Upper lobe of left lung (tissue), 6 donors: ENCODE measurements at regions not wholly inside any gene's neighbourhood (a gene's known extent, or its start where the extent isn't known, plus 50 kb on each side); places are given as distances from the start of the nearest gene placed in this dataset.

Experiments
- ATAC-seq, 2 donors: fragments of 200-7000 bp; cut with Tn5 transposase; one replicate each; pipeline ENCODE4 v1.9.1; 2022; ENCODE audit warnings: mild to moderate bottlenecking in 2 of 2, moderate library complexity in 2 of 2; ENCODE audit not compliant: low FRiP score in 2 of 2
- DNase-seq, 2 donors: peaks; one replicate each; pipeline ENCODE4 v3.0.0-alpha.2; 2019 to 2020
- H3K27ac ChIP-seq, 4 donors: fragments of 200-600 bp; sonication (generic); one replicate each; pipeline ENCODE4 v1.5.1; 2016 to 2019
- H3K27me3 ChIP-seq, 4 donors: fragments of 200-600 bp; sonication (generic); one replicate each; pipeline ENCODE4 v1.5.1; 2017 to 2019
- H3K36me3 ChIP-seq, 4 donors: fragments of 200-600 bp; sonication (generic); one replicate each; pipeline ENCODE4 v1.5.1; 2016 to 2019
- H3K4me1 ChIP-seq, 4 donors: fragments of 200-600 bp; sonication (generic); one replicate each; pipeline ENCODE4 v1.5.1; 2018 to 2019
- H3K4me3 ChIP-seq, 4 donors: fragments of 200-600 bp; sonication (generic); one replicate each; pipeline ENCODE4 v1.5.1; 2017 to 2019; ENCODE audit warnings: mild to moderate bottlenecking in 2 of 4, moderate library complexity in 1 of 4
- H3K9me3 ChIP-seq, 4 donors: fragments of 200-600 bp; sonication (generic); one replicate each; pipeline ENCODE4 v1.5.1; 2018 to 2019
- EP300 ChIP-seq, 4 donors: sonication (generic); formaldehyde crosslinking; IDR thresholded peaks; one replicate each; pipeline ENCODE4 v1.5.1; 2017; ENCODE audit warnings: antibody characterized with exemption in 4 of 4, control low read depth in 2 of 4
- POLR2A ChIP-seq, 4 donors: fragments of 450-650 bp; IDR thresholded peaks; one replicate each; pipeline ENCODE4 v1.5.1; 2016 to 2017; ENCODE audit warnings: antibody characterized with exemption in 4 of 4, mild to moderate bottlenecking in 2 of 4
- POLR2AphosphoS5 ChIP-seq, 2 donors: sonication (generic); formaldehyde crosslinking; IDR thresholded peaks; one replicate each; pipeline ENCODE4 v1.5.1; 2017; ENCODE audit warnings: antibody characterized with exemption in 2 of 2
- WGBS, 2 donors: methylation state at CpG; one replicate each; pipeline ENCODE4 v1.1.5; 2017 to 2018; 5-methylcytosine and 5-hydroxymethylcytosine counted together
- TF ChIP-seq, protein P1 (sequence below), 6 experiments: fragments of 450-650 bp in 4 of 6; fragments of 200-600 bp in 2 of 6; sonication (generic) in 2 of 6; IDR thresholded peaks; one replicate each; pipeline ENCODE4 v1.5.1; 2016 to 2019; ENCODE audit warnings: antibody characterized with exemption in 6 of 6
- donor health status: DM: no; HTN: no; CAD: no; lungs with moderate emphysema.
- donor health status: DM: no; HTN: yes; CAD: no; lungs with severe emphysema.

DNA sequence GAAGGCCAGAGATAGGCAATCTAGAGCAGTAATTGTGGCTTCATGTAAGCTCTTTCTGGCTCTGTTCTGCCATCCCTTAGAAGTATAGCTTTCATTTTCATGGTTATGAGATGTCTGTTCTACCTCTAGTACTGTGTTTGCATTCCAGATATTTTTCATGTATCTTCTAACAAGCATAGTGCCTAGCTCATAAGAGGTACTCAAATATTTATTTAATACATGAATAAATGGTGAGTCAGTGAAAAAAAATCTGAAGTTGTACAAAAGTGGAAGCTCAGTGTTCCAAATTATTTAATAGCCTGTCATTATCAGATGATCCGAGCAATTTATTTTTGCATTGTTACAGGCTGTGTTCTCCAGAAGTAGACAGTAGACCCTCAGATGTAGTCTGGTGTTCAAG is 64.3 kb downstream of the OXSM start:
- DNase-seq (no peak), ATAC-seq (peak in 1 of 2 donors; percentile 67)
- TF ChIP-seq POLR2AphosphoS5 (IDR thresholded peaks at IDR 0.05): no peak
- TF ChIP-seq POLR2A (IDR thresholded peaks at IDR 0.05): no peak
- no peak for TF ChIP-seq EP300 (IDR thresholded peaks at IDR 0.05)
- TF ChIP-seq, protein P1, sequence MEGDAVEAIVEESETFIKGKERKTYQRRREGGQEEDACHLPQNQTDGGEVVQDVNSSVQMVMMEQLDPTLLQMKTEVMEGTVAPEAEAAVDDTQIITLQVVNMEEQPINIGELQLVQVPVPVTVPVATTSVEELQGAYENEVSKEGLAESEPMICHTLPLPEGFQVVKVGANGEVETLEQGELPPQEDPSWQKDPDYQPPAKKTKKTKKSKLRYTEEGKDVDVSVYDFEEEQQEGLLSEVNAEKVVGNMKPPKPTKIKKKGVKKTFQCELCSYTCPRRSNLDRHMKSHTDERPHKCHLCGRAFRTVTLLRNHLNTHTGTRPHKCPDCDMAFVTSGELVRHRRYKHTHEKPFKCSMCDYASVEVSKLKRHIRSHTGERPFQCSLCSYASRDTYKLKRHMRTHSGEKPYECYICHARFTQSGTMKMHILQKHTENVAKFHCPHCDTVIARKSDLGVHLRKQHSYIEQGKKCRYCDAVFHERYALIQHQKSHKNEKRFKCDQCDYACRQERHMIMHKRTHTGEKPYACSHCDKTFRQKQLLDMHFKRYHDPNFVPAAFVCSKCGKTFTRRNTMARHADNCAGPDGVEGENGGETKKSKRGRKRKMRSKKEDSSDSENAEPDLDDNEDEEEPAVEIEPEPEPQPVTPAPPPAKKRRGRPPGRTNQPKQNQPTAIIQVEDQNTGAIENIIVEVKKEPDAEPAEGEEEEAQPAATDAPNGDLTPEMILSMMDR (IDR thresholded peaks at IDR 0.05): no peak
- H3K4me1 ChIP-seq: no peaks in the 10 kb centered on the region
- H3K9me3 ChIP-seq: no peaks in the 10 kb centered on the region
- H3K27me3 ChIP-seq: no peaks in the 10 kb centered on the region
- H3K36me3 ChIP-seq: no peaks in the 10 kb centered on the region
- 48 to 70% methylated on average over 1 of the region's 1 CpG for WGBS, 2 donors
- H3K27ac ChIP-seq: peak overlapping the region in 3 of 4 donors; percentile 28 to 48 (median 41)
- H3K4me3 ChIP-seq: no peak overlapping the region

DNA sequence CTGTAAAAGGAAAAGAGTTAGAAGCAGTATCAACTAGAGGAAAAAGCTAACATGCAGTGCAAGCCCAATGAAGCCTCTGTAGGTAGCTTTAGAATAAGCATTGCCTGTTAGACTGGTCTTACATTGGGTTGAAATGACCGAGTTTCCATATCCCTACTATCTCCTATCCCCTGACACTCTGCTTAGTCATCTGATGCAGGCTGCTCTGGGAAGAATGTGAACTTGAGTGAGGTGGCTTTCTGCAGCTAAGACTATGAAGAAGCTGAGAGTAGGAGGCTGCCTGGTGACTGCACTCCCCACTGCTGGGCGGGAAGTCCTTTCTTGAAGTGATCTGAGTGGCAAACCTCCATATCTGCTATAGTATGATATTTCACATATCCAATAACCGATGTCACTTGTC is 64.7 kb downstream of the OXSM start:
- Histone ChIP-seq H3K9me3 (no peaks in the 10 kb centered on the region), H3K4me1 (no peaks in the 10 kb centered on the region), H3K27ac (peak overlapping the region in 3 of 4 donors; percentile 28 to 48 (median 41)), H3K4me3 (no peak overlapping the region), H3K27me3 (no peaks in the 10 kb centered on the region), H3K36me3 (no peaks in the 10 kb centered on the region)
- TF ChIP-seq POLR2A (IDR thresholded peaks at IDR 0.05) (no peak), POLR2AphosphoS5 (IDR thresholded peaks at IDR 0.05) (no peak)
- TF ChIP-seq, protein P1 (IDR thresholded peaks at IDR 0.05): no peak
- WGBS, 2 donors: 77 to 80% methylated on average over 3 of the region's 3 CpGs
- ATAC-seq (peak in 1 of 2 donors; percentile 61), DNase-seq (no peak)

DNA sequence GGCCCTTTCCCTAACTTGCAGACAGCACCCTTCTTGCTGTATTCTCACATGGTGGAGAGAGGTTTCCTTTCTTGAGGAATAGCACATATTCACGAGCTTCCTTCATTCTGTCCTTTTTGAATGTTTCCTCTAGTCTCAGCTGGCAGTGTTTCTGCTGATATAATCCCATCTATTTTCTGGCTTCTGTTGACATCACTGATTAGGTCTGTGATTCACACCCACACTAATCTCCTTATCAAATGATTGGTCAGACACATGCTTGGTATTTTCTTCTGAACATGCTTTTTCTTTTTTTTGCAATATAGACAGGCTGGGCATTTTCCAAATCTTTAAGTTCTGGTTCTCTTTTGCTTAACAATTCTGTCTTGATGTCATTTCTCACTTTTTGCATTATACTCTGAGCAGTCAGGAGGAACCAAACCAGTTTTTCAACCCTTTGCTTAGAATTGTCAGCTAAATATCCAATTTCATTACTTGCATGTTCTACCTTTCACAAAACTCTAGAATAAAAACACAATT is 65.4 kb downstream of the OXSM start:
- 68 to 73% methylated on average over 1 of the region's 1 CpG for WGBS, 2 donors
- Histone ChIP-seq H3K4me1 (no peaks in the 10 kb centered on the region), H3K27ac (no peak overlapping the region), H3K9me3 (no peaks in the 10 kb centered on the region), H3K36me3 (no peaks in the 10 kb centered on the region), H3K4me3 (no peak overlapping the region), H3K27me3 (no peaks in the 10 kb centered on the region)
- no peak for ATAC-seq
- DNase-seq: no peak
- no peak for TF ChIP-seq POLR2A (IDR thresholded peaks at IDR 0.05)
- TF ChIP-seq, protein P1 (IDR thresholded peaks at IDR 0.05): no peak

DNA sequence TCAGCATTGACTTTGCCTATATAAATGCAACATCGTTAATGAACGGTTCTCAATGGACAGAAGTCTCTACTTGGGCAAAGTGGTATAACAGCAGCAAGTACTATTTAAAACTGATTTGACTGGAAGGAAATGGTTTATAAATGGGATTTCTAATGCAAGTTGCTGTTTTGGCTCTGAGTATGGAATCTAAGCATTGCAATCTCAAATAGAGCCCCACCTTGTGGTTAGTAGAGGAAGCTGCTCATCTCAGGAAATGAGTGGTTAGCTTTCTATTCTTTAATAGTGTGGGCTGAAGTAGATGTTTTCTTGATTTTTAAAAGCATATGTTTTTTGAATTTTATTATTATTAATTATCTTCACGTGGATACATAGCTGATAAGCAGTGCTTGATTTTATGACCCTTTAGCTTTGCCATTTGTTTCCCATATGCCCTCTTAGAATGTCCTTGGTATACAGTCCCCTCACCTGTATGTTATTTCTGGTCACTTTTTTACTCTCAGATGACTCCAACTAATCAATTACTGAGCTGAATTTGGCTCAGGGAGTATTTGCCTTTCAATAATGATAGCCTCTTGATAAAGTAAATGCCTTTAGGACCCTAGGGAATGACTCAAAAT is 67.1 kb downstream of the OXSM start:
- no peaks in the 10 kb centered on the region for H3K36me3 ChIP-seq
- DNase-seq (no peak), ATAC-seq (peak in 1 of 2 donors; percentile 76)
- no peaks in the 10 kb centered on the region for H3K4me1 ChIP-seq
- no peaks in the 10 kb centered on the region for H3K9me3 ChIP-seq
- no peak for TF ChIP-seq POLR2A (IDR thresholded peaks at IDR 0.05)
- TF ChIP-seq, protein P1 (IDR thresholded peaks at IDR 0.05): peak; percentile 43 to 72 (median 68)
- H3K27ac ChIP-seq: no peak overlapping the region
- H3K27me3 ChIP-seq: no peaks in the 10 kb centered on the region
- 61 to 65% methylated on average over 3 of the region's 3 CpGs for WGBS, 2 donors
- no peak overlapping the region for H3K4me3 ChIP-seq

DNA sequence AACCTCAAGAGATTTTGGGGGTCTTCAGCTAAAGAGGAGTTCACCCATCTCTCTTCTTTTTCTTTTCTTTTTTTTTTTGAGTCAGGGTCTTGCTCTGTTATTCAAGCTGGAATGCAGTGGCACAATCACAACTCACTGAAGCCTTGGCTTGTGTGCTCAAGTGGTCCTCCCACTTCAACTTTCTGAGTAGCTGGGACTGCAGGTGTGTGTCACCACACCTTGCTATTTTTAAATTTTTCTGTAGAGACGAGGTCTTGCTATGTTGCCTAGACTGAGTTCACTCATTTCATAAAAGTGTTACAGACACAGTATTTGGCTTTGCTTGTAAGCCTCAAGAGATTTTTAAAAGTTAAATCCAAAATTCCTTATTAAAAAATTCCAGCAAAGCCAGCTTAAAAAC is 71.7 kb downstream of the OXSM start:
- H3K27ac ChIP-seq: no peak overlapping the region
- H3K4me3 ChIP-seq: no peak overlapping the region
- TF ChIP-seq, protein P1 (IDR thresholded peaks at IDR 0.05): no peak
- TF ChIP-seq POLR2A (IDR thresholded peaks at IDR 0.05): no peak
- no peak for TF ChIP-seq POLR2AphosphoS5 (IDR thresholded peaks at IDR 0.05)
- no peak for TF ChIP-seq EP300 (IDR thresholded peaks at IDR 0.05)
- WGBS, 2 donors: 77 to 84% methylated on average over 1 of the region's 1 CpG
- no peaks in the 10 kb centered on the region for H3K36me3 ChIP-seq
- H3K4me1 ChIP-seq: no peaks in the 10 kb centered on the region
- DNase-seq: no peak
- ATAC-seq: no peak
- H3K9me3 ChIP-seq: no peaks in the 10 kb centered on the region
- H3K27me3 ChIP-seq: no peaks in the 10 kb centered on the region
